NCI-H524 treated with DMSO at 0.1 percent for 48 hours (cell line): ENCODE measurements at regions not wholly inside any gene's neighbourhood (a gene's known extent, or its start where the extent isn't known, plus 50 kb on each side); places are given as distances from the start of the nearest gene placed in this dataset.

Source experiments
- DNase-seq: peaks from one replicate; lab custom pipeline; 2025; lab: John Stamatoyannopoulos, UW

- no peak for DNase-seq
Observed at GRCh38 chr3:144381607-144382006, 410.0 kb downstream of the DIPK2A start.

- no peak for DNase-seq
Observed at GRCh38 chr3:144384241-144384979, 412.8 kb downstream of the DIPK2A start.

GRCh38 chr3:144390786-144391185 is 419.2 kb downstream of the DIPK2A start:
- DNase-seq, result no peak

- DNase-seq, result no peak
Observed at GRCh38 chr3:144391236-144391635, 419.6 kb downstream of the DIPK2A start.

GRCh38 chr3:144394032-144394431 is 422.4 kb downstream of the DIPK2A start:
- DNase-seq, result no peak

- no peak for DNase-seq
Observed at GRCh38 chr3:144402430-144402829, 430.8 kb downstream of the DIPK2A start.

- no peak for DNase-seq
Observed at GRCh38 chr3:144403040-144403457, 431.4 kb downstream of the DIPK2A start.

- DNase-seq, result no peak
Observed at GRCh38 chr3:144407335-144407734, 435.7 kb downstream of the DIPK2A start.

GRCh38 chr3:144409319-144409718 is 437.7 kb downstream of the DIPK2A start:
- no peak for DNase-seq

GRCh38 chr3:144413068-144413467 is 441.4 kb downstream of the DIPK2A start:
- DNase-seq, result no peak

GRCh38 chr3:144415492-144415891 is 443.9 kb downstream of the DIPK2A start:
- peak; percentile 91 for DNase-seq

GRCh38 chr3:144424606-144425005 is 453.0 kb downstream of the DIPK2A start:
- no peak for DNase-seq

- no peak for DNase-seq
Observed at GRCh38 chr3:144426366-144426765, 454.7 kb downstream of the DIPK2A start.

- DNase-seq, result no peak
Observed at GRCh38 chr3:144426967-144427366, 455.3 kb downstream of the DIPK2A start.

- no peak for DNase-seq
Observed at GRCh38 chr3:144429719-144430121, 458.1 kb downstream of the DIPK2A start.

GRCh38 chr3:144431134-144431533 is 459.5 kb downstream of the DIPK2A start:
- DNase-seq, result no peak

- DNase-seq, result no peak
Observed at GRCh38 chr3:144433006-144433405, 461.4 kb downstream of the DIPK2A start.

- DNase-seq, result no peak
Observed at GRCh38 chr3:144437989-144438388, 466.4 kb downstream of the DIPK2A start.

GRCh38 chr3:144444061-144444460 is 472.4 kb downstream of the DIPK2A start:
- DNase-seq, result no peak

- no peak for DNase-seq
Observed at GRCh38 chr3:144444546-144444945, 472.9 kb downstream of the DIPK2A start.

- DNase-seq, result no peak
Observed at GRCh38 chr3:144455841-144456440, 484.3 kb downstream of the DIPK2A start.

- DNase-seq, result no peak
Observed at GRCh38 chr3:144457758-144458157, 486.1 kb downstream of the DIPK2A start.

GRCh38 chr3:144458283-144458682 is 486.7 kb downstream of the DIPK2A start:
- no peak for DNase-seq

- no peak for DNase-seq
Observed at GRCh38 chr3:144462337-144462736, 490.7 kb downstream of the DIPK2A start.
